Esophagus (tissue), 2 donors: ENCODE measurements at regions not wholly inside any gene's neighbourhood (a gene's known extent, or its start where the extent isn't known, plus 50 kb on each side); places are given as distances from the start of the nearest gene placed in this dataset.
"Not testable (repeated sequence)": the region's sequence is repeated elsewhere in the genome, so short reads cannot be mapped to it uniquely, and the experiment has no call there.

Experiments used
- H3K27ac ChIP-seq, 2 donors: one replicate each; pipeline ENCODE4 v1.5.1; 2013; ENCODE audit warnings: low read depth in 2 of 2, mild to moderate bottlenecking in 2 of 2, inconsistent platforms in 1 of 2, low read length in 1 of 2, moderate library complexity in 1 of 2
- H3K27me3 ChIP-seq, 2 donors: one replicate each; pipeline ENCODE4 v1.6.1; 2013; ENCODE audit warnings: low read length in 2 of 2, control low read depth in 1 of 2, mild to moderate bottlenecking in 1 of 2; ENCODE audit not compliant: insufficient read depth in 2 of 2, control insufficient read depth in 1 of 2
- H3K36me3 ChIP-seq, 2 donors: one replicate each; pipeline ENCODE4 v1.6.1; 2013; ENCODE audit warnings: low read length in 1 of 2; ENCODE audit not compliant: control insufficient read depth in 2 of 2, insufficient read depth in 2 of 2
- H3K4me1 ChIP-seq, 2 donors: one replicate each; pipeline ENCODE4 v1.6.1; 2013; ENCODE audit warnings: low read length in 1 of 2; ENCODE audit not compliant: control insufficient read depth in 2 of 2, insufficient read depth in 2 of 2
- H3K4me3 ChIP-seq, 2 donors: one replicate each; pipeline ENCODE4 v1.5.1; 2013; ENCODE audit warnings: low read length in 2 of 2, mild to moderate bottlenecking in 2 of 2, low read depth in 1 of 2, moderate library complexity in 1 of 2
- H3K9me3 ChIP-seq, 2 donors: one replicate each; pipeline ENCODE4 v1.6.1; 2013; ENCODE audit warnings: mild to moderate bottlenecking in 2 of 2, low read depth in 1 of 2, low read length in 1 of 2, moderate library complexity in 1 of 2; ENCODE audit not compliant: control insufficient read depth in 2 of 2, insufficient read depth in 1 of 2
- WGBS, 2 donors: extraction: QIAGEN DNeasy Blood & Tissue Kit; methylation state at CpG; one replicate each; pipeline ENCODE4 v1.1.7; 2013; 5-methylcytosine and 5-hydroxymethylcytosine counted together
- donor health status: healthy with polysubstance abuse.
- donor health status: Bipolar disorder and iron deficiency.

DNA sequence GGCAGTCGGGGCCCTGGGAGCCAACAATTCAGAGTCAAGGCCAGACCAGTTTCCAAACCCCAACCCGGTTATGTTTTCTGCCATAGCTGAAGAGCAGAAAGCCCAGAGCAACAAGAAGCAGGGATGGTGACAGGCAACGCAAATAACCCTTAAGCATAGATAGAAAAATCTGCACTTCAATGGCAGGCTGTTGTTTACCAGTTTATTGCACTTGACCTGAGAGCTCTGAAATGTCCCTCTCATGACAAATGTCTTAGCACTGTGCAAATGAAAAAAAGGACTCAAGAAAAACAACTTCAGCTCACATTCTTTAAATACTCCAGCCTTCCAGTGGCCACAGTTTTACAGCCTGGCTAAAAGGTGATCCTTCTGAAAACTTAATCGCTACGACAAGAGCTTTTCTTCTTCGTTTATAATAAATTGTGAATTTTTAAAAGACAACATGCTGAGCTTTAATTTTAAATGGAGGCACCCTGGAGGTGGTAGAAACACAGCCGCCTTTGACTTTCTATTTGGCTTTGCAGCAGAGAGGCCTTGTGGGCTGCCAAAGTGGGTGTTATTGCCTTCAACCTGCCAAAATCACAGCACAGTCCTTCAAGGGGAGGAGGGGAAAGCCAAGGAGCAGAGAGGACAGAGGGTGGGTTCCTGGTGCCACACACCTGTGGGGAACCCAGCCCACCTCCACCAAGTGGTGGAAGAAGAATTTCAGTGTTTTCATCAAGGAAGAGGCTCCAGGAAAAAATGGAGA, 289.5 kb upstream of the CDYL start:
- Histone ChIP-seq H3K4me1 (peaks cover 0 to 13% of the 10 kb centered on the region in 2 donors), H3K9me3 (peaks cover 0 to 12% of the 10 kb centered on the region in 2 donors), H3K27me3 (no peaks in the 10 kb centered on the region), H3K4me3 (no peak overlapping the region), H3K27ac (no peak overlapping the region), H3K36me3 (no peaks in the 10 kb centered on the region)
- WGBS, 2 donors: 68 to 77% methylated on average over 7 of the region's 7 CpGs

DNA sequence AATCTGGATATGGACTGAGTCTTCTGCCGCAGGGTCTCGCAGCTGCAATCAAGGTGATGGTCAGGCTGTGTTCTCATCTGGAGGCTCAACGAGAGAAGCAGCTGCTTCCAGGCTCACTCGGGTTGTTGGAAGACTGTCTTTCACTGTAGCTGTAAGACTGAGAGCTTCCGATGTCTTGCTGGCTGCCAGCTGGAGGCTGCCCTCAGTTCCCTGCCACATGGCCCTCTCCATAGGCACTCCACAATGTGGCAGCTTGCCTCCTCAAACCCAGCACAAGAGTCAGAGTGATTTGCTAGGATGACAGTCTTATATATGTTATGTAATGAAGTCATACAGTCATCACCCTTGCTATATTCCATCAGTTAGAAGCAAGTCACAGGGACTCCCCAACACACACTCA, 290.5 kb upstream of the CDYL start:
- 92 to 94% methylated on average over 5 of the region's 5 CpGs for WGBS, 2 donors
- H3K27me3 ChIP-seq: no peaks in the 10 kb centered on the region
- H3K4me3 ChIP-seq: no peak overlapping the region
- H3K9me3 ChIP-seq: peaks cover 0 to 12% of the 10 kb centered on the region in 2 donors
- H3K36me3 ChIP-seq: no peaks in the 10 kb centered on the region
- peaks cover 0 to 12% of the 10 kb centered on the region in 2 donors for H3K4me1 ChIP-seq
- no peak overlapping the region for H3K27ac ChIP-seq

- 93 to 94% methylated on average over 29 of the region's 29 CpGs for WGBS, 2 donors
- H3K4me1 ChIP-seq: no peaks in the 10 kb centered on the region
- H3K9me3 ChIP-seq: peaks cover 0 to 4% of the 10 kb centered on the region in 2 donors
- H3K36me3 ChIP-seq: no peaks in the 10 kb centered on the region
- H3K4me3 ChIP-seq: no peak overlapping the region
- no peak overlapping the region for H3K27ac ChIP-seq
- no peaks in the 10 kb centered on the region for H3K27me3 ChIP-seq
These were observed 293.7 kb upstream of the CDYL start for GRCh38 chr6:4482461-4482860.

- Histone ChIP-seq H3K4me1 (no peaks in the 10 kb centered on the region), H3K27me3 (no peaks in the 10 kb centered on the region), H3K27ac (no peak overlapping the region), H3K4me3 (no peak overlapping the region), H3K9me3 (peaks cover 0 to 3% of the 10 kb centered on the region in 2 donors), H3K36me3 (no peaks in the 10 kb centered on the region)
- 67 to 77% methylated on average over 10 of the region's 10 CpGs for WGBS, 2 donors
These were observed 295.1 kb upstream of the CDYL start for GRCh38 chr6:4480788-4481735.

GRCh38 chr6:4478098-4478497, 298.1 kb upstream of the CDYL start:
- 47 to 79% methylated on average over 3 of the region's 3 CpGs for WGBS, 2 donors
- no peak overlapping the region for H3K4me3 ChIP-seq
- H3K4me1 ChIP-seq: peaks cover 0 to 4% of the 10 kb centered on the region in 2 donors
- peaks cover 0 to 3% of the 10 kb centered on the region in 2 donors for H3K9me3 ChIP-seq
- no peaks in the 10 kb centered on the region for H3K27me3 ChIP-seq
- H3K27ac ChIP-seq: no peak overlapping the region
- H3K36me3 ChIP-seq: no peaks in the 10 kb centered on the region

DNA sequence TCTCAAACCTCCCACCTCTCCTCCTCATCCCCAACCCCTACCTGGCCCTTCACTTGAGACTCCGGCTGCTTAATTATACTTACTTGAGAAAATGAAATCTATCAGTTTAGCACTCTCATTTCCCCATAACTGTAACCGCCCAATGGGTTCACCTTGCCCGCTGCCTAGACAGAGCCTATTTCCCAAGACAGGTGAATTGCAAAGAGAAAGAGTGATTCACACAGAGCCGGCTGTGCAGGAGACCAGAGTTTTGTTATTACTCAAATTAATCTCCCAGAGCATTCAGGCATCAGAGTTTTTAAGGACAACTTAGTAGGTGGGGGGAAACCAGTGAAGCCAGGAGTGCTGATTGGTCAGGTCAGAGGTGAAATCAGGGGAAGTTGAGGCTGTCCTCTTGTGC, 301.4 kb upstream of the CDYL start:
- H3K27ac ChIP-seq: no peak overlapping the region
- peaks cover 10 to 18% of the 10 kb centered on the region in 2 donors for H3K9me3 ChIP-seq
- H3K4me1 ChIP-seq: peaks cover 0 to 4% of the 10 kb centered on the region in 2 donors
- no peak overlapping the region for H3K4me3 ChIP-seq
- WGBS, 2 donors: 76 to 85% methylated on average over 4 of the region's 4 CpGs
- no peaks in the 10 kb centered on the region for H3K36me3 ChIP-seq
- H3K27me3 ChIP-seq: no peaks in the 10 kb centered on the region

GRCh38 chr6:4472969-4473642, 303.1 kb upstream of the CDYL start:
- H3K36me3 ChIP-seq: no peaks in the 10 kb centered on the region
- H3K9me3 ChIP-seq: peaks cover 10 to 20% of the 10 kb centered on the region in 2 donors
- WGBS, 2 donors: 60 to 65% methylated on average over 6 of the region's 6 CpGs
- H3K27ac ChIP-seq: no peak overlapping the region
- H3K27me3 ChIP-seq: no peaks in the 10 kb centered on the region
- peaks cover 0 to 4% of the 10 kb centered on the region in 2 donors for H3K4me1 ChIP-seq
- H3K4me3 ChIP-seq: no peak overlapping the region

- WGBS, 2 donors: 85 to 92% methylated on average over 3 of the region's 3 CpGs
- peaks cover 0 to 4% of the 10 kb centered on the region in 2 donors for H3K4me1 ChIP-seq
- no peak overlapping the region for H3K4me3 ChIP-seq
- H3K27me3 ChIP-seq: no peaks in the 10 kb centered on the region
- no peaks in the 10 kb centered on the region for H3K36me3 ChIP-seq
- no peak overlapping the region for H3K27ac ChIP-seq
- H3K9me3 ChIP-seq: peaks cover 10 to 20% of the 10 kb centered on the region in 2 donors
These were observed 304.0 kb upstream of the CDYL start for GRCh38 chr6:4472222-4472621.

- not testable (repeated sequence) for H3K27ac ChIP-seq, H3K4me1 ChIP-seq, H3K4me3 ChIP-seq, H3K36me3 ChIP-seq, H3K27me3 ChIP-seq
- peaks cover 10 to 20% of the 10 kb centered on the region in 2 donors for H3K9me3 ChIP-seq
- 91 to 94% methylated on average over 4 of the region's 4 CpGs for WGBS, 2 donors
These were observed 304.7 kb upstream of the CDYL start for GRCh38 chr6:4471515-4471914.
